GM03348 (cell line): ENCODE measurements at regions not wholly inside any gene's neighbourhood (a gene's known extent, or its start where the extent isn't known, plus 50 kb on each side); places are given as distances from the start of the nearest gene placed in this dataset.

Experiments used
- DNase-seq: peaks from one replicate; pipeline ENCODE4 v3.0.0; 2012; ENCODE audit warnings: low spot score

- no peak for DNase-seq
Measured at GRCh38 chr22:47463220-47463619, 700.8 kb downstream of the TBC1D22A start.

- no peak for DNase-seq
Measured at GRCh38 chr22:47460861-47461260, 698.4 kb downstream of the TBC1D22A start.

- no peak for DNase-seq
Measured at GRCh38 chr22:47460176-47460575, 697.7 kb downstream of the TBC1D22A start.

GRCh38 chr22:47458348-47458747 lies 695.9 kb downstream of the TBC1D22A start:
- no peak for DNase-seq

GRCh38 chr22:47457509-47458300 lies 695.3 kb downstream of the TBC1D22A start:
- no peak for DNase-seq

GRCh38 chr22:47457021-47457420 lies 694.6 kb downstream of the TBC1D22A start:
- DNase-seq: no peak

- no peak for DNase-seq
Measured at GRCh38 chr22:47456031-47456430, 693.6 kb downstream of the TBC1D22A start.

GRCh38 chr22:47453049-47453448 lies 690.6 kb downstream of the TBC1D22A start:
- DNase-seq: no peak

GRCh38 chr22:47452184-47452583 lies 689.7 kb downstream of the TBC1D22A start:
- no peak for DNase-seq

- DNase-seq: no peak
Measured at GRCh38 chr22:47450876-47451475, 688.5 kb downstream of the TBC1D22A start.

GRCh38 chr22:47449508-47450270 lies 687.2 kb downstream of the TBC1D22A start:
- no peak for DNase-seq

- no peak for DNase-seq
Measured at GRCh38 chr22:47448231-47449223, 686.1 kb downstream of the TBC1D22A start.

GRCh38 chr22:47446821-47447810 lies 684.7 kb downstream of the TBC1D22A start:
- no peak for DNase-seq

- DNase-seq: no peak
Measured at GRCh38 chr22:47446331-47446730, 683.9 kb downstream of the TBC1D22A start.

GRCh38 chr22:47445716-47446290 lies 683.4 kb downstream of the TBC1D22A start:
- no peak for DNase-seq

GRCh38 chr22:47445212-47445611 lies 682.8 kb downstream of the TBC1D22A start:
- DNase-seq: no peak

- no peak for DNase-seq
Measured at GRCh38 chr22:47444746-47445065, 682.3 kb downstream of the TBC1D22A start.

- no peak for DNase-seq
Measured at GRCh38 chr22:47443836-47444745, 681.6 kb downstream of the TBC1D22A start.

- DNase-seq: no peak
Measured at GRCh38 chr22:47442821-47443220, 680.4 kb downstream of the TBC1D22A start.
